ENCODE measurements at regions not wholly inside any gene's neighbourhood (a gene's known extent, or its start where the extent isn't known, plus 50 kb on each side); places are given as distances from the start of the nearest gene placed in this dataset.
"Not testable (repeated sequence)": the region's sequence is repeated elsewhere in the genome, so short reads cannot be mapped to it uniquely, and the experiment has no call there.

DNA sequence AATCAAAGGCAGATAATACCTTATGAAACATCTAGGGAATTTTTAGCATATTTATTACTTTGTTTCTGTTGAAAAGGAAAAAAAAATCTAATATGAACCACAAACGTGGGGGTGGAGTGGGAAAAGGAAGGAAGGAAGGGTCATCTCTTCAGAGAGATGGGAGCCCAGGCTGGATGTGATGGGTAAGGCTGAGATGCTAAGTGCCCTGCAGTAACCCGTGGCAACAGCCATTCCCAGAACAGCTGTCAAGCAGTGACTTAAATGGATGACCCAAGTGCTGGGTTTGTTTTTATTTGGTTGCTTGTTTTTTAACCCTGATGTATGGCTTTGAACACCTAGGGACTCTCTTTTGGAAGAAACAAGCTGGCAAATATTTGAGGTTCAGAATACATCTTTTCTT, 50.7 kb upstream of the KLF7 start:
- DNase-seq: no peak

DNA sequence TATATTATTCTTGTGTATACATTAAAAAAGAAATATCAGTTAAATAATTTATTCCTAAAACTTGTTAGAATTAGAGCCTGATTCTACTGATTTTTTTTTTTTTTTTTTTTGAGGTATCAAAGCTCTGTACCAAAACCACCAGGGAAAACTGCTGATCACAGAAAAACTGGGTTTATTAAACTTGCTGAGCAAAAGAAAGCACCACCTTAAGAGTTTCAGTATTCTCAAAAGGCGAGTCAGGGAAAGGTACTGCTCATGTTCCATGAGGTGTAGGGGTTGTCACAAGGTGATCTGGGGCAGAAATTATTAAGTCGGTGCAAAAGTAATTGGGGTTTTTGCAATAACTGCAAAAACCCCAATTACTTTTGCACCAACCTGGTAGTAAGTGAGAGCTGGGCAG, 51.7 kb upstream of the KLF7 start:
- no peak for DNase-seq

DNA sequence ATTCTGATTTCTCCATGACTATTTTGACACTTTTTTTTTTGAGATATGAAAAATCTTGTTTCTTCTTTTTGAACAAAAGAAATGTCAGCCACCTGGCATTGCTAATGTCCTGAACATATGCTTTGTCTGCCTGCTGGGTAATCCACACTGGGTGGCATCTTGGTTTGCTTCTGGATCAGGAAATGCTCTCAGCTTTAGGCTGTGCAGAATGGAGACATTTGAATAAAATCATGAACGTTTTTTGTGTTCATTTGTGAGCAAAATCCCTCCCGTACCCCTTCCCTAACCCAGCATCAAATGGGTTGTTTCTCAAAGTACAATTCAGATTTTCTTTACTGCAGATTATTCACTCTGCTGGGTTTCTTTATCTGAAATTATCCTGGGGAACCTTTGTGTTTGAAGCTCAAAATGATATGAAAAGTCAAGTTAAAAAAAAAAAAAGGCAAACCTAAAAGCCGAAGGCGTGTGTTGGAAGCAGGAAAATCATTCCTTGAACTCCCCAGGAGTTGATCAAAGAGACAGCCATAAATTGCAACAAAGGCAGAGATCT, 53.4 kb upstream of the KLF7 start:
- no peak for DNase-seq

DNA sequence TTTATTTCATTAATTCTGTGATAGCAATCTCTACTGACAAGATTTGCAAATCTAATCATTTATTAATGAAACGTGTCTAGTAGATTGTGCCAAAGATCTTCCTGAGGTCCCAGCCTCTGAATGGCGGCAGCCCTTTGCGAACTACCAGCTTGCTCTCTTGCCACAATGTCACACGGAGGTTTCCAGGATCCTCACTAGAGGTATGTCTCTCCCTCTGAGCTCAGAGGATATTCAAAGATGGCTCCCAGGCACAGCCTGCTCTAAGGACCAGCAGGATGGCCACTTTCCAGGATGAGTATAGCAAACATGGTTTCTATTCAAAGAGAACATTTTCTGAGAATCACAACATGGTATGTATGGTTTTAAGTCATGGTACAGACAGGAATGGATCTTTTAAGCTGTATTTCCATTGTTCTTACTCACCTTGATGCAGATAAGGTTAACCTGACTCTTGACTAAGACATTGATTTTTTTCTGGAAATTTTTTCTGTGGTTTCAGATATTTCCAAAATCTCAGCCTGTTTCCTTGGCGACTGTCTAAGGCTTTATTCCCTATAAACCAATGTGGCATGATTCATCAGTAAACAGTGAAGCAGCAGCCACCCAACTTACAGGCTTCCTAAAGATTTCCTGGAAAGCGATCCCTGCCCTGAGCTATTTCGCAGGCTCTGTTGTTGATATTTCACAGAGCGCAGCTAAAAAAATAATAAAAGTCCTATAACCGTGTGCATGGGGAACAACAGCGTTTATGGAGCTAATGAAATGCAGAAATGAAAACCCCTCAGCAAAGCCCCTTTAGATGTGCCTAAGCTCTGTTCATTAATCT, 54.1 kb upstream of the KLF7 start:
- DNase-seq: no peak

DNA sequence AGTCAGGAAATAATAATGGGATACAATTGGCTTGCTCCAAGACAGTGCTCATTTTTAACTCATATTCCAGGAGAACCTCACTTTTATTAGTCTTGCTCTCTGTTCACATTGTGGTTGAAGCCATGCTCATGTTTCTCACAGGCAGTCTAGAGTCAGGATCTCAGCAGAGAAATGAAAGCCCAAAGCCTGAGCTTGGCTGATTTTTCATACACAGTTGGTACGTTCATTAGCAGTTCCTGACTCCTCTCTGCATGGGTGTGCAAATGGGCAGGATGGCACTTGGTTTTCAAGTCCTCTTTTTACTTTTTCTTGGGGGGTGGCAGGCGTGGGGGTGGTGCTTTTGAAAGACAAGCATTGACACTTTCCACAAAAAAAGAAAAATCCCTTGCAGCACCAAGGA, 56.0 kb upstream of the KLF7 start:
- no peak for DNase-seq

DNA sequence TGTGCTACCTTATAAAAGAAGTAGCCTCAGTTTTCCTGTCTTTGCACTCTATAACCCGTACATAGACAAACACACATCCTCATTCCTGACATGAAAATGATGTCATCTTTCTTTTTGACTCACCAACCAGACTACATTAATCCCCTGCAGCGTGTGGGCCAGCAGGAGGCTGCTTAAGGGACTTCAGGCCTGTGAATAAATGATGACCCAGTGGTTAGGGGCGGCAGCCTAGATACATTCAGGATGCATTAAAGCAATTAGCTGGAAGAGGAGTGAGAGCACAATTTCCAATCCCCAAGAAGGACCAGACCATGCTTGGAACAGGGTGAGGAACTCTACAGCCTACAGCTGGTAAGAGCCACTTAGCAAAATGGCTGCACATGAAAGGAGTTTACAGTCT, 57.3 kb upstream of the KLF7 start:
- DNase-seq: no peak

DNA sequence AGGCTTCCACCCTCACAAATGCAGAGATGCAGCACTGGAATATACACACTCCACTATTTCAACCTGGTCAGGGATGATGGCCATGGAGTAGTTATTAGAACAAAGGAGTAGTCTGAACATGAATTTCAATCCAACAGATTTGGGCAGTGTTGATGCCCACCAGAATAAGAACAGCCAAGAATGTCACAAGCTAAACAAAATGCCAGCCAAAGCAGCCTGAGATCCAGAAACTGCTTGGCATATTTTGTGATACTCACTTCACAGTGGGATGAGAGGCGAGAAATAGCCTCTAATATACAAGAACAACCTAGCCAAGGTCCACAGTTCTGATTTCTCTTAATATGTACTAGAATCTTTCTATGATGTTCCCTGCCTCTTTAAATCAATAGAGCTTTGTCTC, 58.6 kb upstream of the KLF7 start:
- DNase-seq: no peak

DNA sequence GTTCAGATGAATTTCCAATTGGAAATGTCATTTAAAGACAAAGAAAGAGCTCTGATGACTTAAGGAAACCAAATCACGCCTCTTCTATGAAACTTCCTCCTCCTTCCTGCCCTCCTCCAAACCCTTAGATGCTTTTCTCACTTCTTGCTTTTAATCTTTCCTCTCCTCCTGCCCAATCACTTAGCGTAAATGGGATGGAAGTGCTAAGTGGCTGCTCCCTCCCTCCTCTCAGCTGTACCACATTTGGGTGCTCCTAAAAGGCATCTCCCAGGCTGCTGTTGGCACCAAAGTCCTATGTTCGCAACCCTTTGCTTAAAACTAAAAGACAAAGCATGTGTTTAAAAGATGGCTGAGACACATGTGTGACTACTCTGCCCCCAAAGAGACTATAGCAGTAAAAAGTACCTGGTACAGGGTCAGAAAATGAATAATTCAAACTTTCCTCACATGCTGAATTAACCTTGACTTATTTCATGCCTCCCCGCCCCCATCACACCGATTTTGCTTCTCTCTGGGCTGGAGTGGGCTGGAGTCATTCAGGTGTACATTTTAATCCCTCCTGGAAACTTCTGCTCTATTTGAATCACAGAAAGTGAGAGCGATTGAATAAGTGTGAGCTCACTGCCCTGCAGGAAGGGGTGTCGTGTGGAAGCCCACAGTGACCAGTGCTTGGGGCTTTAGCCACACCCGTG, 59.2 kb upstream of the KLF7 start:
- no peak for DNase-seq

DNA sequence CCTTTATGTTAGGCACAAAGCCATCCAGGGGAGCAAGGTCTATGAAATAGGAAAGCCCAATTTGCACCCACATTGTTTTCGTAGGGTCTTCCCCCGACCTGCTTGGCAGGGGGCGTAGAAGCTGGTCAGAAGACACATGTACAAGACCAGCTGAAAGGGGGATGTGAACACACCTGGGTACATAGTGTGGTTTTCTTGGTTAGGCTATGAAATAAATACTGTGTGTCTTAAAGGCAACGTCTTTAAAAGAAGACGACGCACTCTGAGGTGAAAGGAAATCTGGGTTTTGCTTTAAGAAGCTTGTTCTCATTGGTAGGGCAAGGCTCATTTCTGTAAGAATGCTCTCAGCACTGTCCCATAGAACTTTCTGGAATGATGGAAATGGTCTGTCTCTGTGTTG, 60.0 kb upstream of the KLF7 start:
- DNase-seq: no peak

DNA sequence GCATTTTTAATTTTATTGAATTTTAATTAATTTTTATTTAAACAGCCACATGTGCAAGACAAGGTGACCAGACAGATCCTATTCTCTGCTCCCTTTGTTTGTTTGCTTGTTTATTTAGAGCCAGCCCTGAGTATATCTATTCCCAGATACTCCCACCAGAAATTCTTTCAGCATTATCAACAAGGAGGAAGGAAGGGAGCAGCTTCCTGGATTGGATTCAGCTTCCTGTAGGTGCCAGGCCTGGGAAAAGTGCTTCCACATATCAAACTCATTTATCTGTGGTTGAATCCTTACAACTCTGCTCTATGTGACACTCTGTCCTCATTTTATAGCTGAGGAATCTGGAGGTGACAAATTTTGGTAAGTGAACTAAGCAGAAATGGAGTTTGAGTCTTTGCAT, 60.5 kb upstream of the KLF7 start:
- no peak for DNase-seq

DNA sequence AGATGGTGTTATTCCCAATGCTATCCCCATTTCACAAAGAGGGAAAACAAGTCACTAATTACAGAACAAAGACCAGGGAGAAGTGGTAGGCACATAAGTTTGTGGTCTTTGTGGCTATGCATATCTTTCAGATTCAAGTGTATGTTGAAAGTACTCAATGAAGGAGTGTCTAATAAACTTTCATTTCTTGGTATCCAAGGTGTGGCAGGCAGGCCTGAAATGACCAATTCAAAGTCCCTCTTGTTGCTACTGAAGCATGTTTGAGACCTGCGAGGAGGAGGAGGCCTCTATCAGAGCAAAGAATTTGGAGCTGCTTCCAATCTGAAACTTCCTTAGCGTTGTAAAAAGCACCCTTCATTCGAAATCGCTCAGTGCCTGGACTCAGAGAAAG, 60.9 kb upstream of the KLF7 start:
- no peak for DNase-seq

DNA sequence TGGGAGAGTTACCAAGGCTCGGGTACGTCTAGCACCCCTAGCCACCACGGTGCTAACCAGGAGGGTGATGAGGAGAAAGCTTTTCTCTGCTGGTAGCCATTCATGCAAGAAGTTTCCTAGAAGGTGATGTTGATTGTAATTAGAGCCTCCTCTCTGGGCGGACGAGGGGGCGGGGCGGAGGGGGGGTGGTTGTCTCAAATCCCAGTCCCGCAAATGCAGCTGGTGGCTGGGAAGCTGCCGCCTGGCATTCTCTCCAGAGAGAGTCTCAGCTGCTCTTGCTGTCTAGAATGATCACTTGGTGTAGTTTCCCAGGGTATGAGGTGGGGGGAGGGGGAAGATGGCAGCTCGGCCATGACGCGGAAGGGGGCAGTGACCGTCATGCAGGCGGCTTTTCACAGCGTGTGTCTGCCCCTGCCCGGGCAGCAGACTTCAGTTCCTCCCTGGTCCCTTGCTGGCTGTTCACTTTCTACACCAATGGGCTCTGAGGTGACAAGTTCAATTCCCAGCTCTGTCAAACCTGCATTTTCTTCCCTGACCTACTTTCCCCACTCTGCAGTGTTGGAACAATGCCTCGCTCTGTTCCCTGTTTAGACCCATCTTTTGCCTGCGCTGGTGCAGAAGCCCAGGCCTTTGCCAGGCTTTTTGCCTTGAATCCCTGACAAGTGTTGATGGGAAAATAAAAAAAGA, 61.5 kb upstream of the KLF7 start:
- no peak for DNase-seq

DNA sequence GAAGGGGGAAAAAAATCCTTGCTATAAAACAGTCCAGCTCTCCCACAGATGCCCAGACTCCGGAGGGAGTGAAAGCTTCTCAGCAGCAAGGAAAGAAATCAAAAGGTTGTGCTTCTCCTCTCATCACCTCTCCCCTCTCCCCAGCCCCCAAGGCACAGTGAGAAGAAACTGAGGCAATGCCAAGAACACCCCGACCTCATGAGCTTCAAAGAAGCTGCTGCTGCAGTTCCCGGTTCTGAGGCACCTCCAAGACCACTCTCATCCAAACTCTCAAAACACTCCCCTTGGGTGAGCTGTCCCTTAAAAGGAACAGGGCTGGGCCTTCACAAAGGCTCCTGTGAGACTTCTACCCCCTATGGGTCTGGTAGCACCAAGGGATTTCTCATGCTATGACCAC, 62.0 kb upstream of the KLF7 start:
- no peak for DNase-seq

DNA sequence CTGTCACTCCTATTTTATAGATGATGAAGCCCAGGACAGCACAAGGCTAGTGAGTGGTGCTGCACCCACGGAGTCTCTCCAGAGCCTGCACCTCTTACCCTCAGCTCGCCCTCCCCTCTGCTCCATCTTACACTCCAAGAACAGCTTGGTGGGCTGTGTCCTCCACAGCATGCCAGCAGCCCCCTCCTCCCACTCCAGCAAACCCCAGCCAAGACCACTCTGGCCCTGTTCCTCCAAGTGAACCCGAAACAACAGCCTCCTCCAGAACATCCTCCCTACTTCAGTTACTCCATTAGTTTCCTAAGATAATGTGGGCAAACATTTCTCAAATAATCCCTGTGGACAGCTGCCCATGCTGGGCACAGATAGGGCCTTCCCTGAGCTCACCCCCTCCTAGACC, 62.7 kb upstream of the KLF7 start:
- no peak for DNase-seq

DNA sequence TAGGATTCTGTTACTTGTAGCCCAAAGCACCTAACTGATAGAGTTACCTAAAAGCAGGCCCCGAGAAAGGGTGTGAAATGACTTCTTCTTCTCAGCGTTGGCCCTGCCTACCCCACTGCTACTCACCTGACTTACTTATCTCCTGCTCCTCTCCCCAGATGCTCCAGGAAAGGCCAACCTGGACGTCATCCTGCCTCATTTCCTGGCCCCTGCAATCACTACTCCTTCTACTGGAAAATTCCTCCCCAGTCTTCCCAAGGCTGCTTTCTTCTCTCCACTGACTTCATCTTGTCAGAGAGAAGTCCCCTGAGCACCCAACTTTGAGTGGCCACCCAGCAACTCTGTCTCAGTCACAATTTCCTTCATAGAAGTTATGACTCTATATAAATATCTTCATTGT, 63.4 kb upstream of the KLF7 start:
- DNase-seq: no peak

DNA sequence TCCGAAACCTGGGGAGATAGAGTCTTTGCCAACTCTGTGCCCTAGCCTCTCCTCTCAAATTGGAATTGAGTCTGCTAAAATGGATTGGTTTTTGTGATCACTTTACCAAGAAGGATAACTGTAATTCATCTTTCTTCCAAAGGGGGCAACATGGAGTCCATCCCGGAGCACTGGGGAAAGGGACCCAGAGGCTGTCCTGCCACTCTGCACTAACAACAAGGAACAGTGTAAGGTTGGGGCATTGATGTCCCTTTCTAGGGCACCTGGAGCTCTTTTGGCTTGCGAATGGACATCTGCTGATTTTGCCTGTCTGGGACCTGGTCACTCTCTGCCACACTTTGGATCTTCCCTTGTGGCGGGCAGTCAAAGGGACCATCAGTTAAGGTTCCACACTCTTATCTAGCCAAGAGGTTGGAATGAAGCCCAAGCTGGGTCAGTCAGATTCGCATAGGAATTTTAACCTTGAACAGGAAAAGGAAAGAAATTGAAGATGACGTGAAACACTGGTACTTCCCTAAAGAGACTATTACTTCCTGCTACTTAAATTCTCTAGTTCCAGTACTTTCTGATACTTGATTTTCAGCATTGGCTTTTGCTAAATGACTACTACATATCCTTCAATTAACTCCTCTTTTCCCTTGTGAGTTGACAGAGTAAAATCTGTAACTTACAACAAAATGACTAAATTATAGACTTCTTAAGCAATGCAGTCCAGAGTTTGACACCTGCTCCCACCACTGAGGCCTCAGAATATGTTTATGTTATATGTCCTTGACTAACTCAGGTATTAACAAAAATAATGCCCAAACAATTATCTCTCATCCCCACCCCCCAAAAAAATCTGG, 64.7 kb upstream of the KLF7 start:
- DNase-seq: no peak

DNA sequence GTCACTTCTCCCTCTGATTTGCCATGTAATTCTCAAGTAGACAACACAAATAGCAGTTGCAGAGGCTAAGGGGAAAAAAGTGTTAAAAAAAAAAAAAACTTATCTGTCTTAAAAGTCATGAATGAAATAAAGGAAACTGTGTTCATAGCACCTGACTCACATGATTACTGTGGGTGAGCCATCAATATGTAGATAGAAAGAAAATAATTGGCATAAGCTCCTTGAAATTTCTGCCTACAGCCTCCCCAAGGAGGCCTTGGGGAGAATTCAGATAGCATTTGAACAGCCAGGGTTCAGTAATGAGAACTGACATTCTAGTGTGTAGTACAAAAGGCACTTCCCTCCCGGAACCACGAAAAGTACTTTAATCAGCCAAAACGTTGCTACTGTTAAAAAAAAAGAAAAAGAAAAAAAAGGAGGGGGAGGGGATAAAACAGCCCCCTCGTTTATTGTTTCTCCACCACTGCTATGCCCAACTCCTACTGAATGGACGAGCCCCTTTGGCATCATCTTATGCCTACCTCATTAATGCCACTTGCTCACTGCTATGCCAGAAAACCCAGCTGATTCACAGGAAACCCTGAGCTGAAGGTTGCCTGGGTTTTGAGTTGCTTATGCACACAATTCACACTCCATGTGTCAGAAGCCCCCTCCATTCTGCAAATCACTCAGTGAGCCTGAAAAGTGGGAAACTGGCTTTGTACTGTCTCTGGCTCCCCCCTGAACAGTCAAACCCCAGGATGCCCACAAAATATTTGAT, 65.5 kb upstream of the KLF7 start:
- DNase-seq: no peak

DNA sequence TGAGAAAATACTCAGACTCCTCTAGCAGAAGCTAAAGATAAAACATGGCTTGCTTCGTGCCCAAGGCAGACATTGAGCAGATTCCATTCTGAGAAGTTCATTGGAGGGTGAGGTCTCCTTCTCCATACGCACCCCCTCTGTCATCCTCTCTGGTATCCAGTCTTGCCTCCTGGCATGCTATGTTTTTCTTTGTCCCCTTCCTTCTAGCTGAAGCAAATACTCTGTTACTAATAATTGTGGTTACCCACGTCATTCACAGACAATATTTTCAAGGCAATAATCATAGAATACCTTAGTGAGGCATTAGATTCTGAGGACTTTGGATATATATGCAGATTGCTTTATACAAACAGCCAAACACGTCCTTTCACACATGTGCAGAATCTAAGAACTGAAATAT, 66.2 kb upstream of the KLF7 start:
- no peak for DNase-seq

DNA sequence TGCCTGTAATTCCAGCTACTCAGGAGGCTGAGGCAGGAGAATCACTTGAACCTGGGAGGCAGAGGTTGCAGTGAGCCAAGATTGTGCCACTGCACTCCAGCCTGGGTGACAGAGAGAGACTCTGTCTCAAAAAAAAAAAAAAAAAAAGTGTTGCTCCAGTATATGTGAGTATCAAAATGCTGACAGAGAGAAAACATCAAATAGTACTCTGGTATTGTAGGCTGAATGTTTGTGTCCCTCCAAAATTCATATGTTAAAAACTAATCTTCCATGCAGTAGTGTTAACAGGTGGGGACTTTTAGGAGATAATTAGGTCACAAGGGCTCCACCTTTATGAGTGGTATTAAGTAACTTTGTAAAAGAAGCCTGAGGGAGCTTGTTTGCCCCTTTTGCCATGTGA, 67.4 kb upstream of the KLF7 start:
- DNase-seq: not testable (repeated sequence)

DNA sequence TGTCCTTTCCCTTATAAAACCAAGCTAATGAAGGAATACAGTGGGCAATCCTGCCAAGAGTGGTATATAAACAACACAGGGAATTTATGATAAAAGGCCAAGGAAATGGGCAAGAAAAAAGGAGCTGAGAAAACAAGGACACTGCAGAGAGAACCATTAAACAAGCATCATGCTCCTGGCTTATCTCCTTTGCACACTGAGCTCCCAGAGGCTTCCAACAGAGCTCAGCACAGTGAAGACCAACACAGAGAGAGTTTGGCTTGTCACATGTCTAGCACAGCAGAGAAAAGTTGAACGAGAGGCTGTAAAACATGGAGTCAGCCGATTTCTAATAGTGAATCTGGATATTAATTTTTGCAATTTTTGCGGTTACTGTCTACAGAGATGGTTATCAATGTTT, 68.0 kb upstream of the KLF7 start:
- no peak for DNase-seq

DNA sequence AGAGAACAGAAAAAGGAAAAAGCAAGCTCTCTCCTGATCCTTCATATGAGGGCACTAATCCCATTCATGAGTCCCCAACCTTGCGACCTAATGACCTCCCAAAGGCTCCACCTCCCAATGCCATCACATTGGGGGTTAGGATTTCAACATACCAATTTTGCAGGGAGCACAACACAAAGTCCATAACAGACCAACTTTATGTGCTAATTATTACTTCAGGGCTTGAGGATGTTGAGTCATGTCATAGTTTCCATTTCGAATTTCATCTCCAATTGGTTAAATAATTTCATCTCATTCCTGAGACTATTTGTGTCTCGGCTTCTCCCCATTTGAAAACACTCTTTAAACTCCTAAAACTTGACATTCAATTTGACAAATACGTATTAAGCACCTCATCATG, 69.9 kb upstream of the KLF7 start:
- DNase-seq: no peak

All from activated CD8-positive, alpha-beta memory T cell treated with anti-CD3 and anti-CD28 coated beads, Interleukin-2, amount 50 U/mL, for 48 hours (primary cell).